ENCODE measurements at regions not wholly inside any gene's neighbourhood (a gene's known extent, or its start where the extent isn't known, plus 50 kb on each side); places are given as distances from the start of the nearest gene placed in this dataset.

- DNase-seq (ENCODE audit: low spot score), result no peak
Measured at GRCh38 chr3:82940124-82940523, 1178.7 kb upstream of the GBE1 start.

GRCh38 chr3:82939491-82940097, 1178.1 kb upstream of the GBE1 start:
- no peak for DNase-seq (ENCODE audit: low spot score)

GRCh38 chr3:82938821-82939328, 1177.4 kb upstream of the GBE1 start:
- no peak for DNase-seq (ENCODE audit: low spot score)

GRCh38 chr3:82927309-82928253, 1166.1 kb upstream of the GBE1 start:
- DNase-seq (ENCODE audit: low spot score), result no peak

- DNase-seq (ENCODE audit: low spot score), result peak; percentile 87
Measured at GRCh38 chr3:82891028-82891427, 1129.6 kb upstream of the GBE1 start.

GRCh38 chr3:82883072-82883471, 1121.6 kb upstream of the GBE1 start:
- DNase-seq (ENCODE audit: low spot score), result no peak

GRCh38 chr3:82875401-82875800, 1114.0 kb upstream of the GBE1 start:
- no peak for DNase-seq (ENCODE audit: low spot score)

- DNase-seq (ENCODE audit: low spot score), result no peak
Measured at GRCh38 chr3:82839871-82840270, 1078.4 kb upstream of the GBE1 start.

- DNase-seq (ENCODE audit: low spot score), result no peak
Measured at GRCh38 chr3:82834098-82834497, 1072.7 kb upstream of the GBE1 start.

GRCh38 chr3:82824491-82824890, 1063.0 kb upstream of the GBE1 start:
- DNase-seq (ENCODE audit: low spot score), result no peak

GRCh38 chr3:82816086-82816485, 1054.6 kb upstream of the GBE1 start:
- DNase-seq (ENCODE audit: low spot score), result no peak

GRCh38 chr3:82815417-82816058, 1054.1 kb upstream of the GBE1 start:
- no peak for DNase-seq (ENCODE audit: low spot score)

- DNase-seq (ENCODE audit: low spot score), result no peak
Measured at GRCh38 chr3:82814660-82815059, 1053.2 kb upstream of the GBE1 start.

- DNase-seq (ENCODE audit: low spot score), result no peak
Measured at GRCh38 chr3:82807781-82808180, 1046.3 kb upstream of the GBE1 start.

GRCh38 chr3:82802501-82802900, 1041.1 kb upstream of the GBE1 start:
- DNase-seq (ENCODE audit: low spot score), result no peak

GRCh38 chr3:82800248-82800647, 1038.8 kb upstream of the GBE1 start:
- no peak for DNase-seq (ENCODE audit: low spot score)

GRCh38 chr3:82796765-82797164, 1035.3 kb upstream of the GBE1 start:
- no peak for DNase-seq (ENCODE audit: low spot score)

- DNase-seq (ENCODE audit: low spot score), result no peak
Measured at GRCh38 chr3:82791241-82791640, 1029.8 kb upstream of the GBE1 start.

GRCh38 chr3:82790307-82791097, 1029.1 kb upstream of the GBE1 start:
- DNase-seq (ENCODE audit: low spot score), result no peak

GRCh38 chr3:82783194-82783593, 1021.7 kb upstream of the GBE1 start:
- DNase-seq (ENCODE audit: low spot score), result no peak

- DNase-seq (ENCODE audit: low spot score), result no peak
Measured at GRCh38 chr3:82773207-82773606, 1011.8 kb upstream of the GBE1 start.

GRCh38 chr3:82764521-82764920, 1003.1 kb upstream of the GBE1 start:
- no peak for DNase-seq (ENCODE audit: low spot score)

Measured in SK-N-DZ (cell line).